ENCODE measurements at regions not wholly inside any gene's neighbourhood (a gene's known extent, or its start where the extent isn't known, plus 50 kb on each side); places are given as distances from the start of the nearest gene placed in this dataset.

- no peak overlapping the region for H3K4me3 ChIP-seq
- H3K4me1 ChIP-seq = no peaks in the 10 kb centered on the region
- no peak for TF ChIP-seq CTCF (IDR thresholded peaks at IDR 0.05)
- H3K36me3 ChIP-seq = no peaks in the 10 kb centered on the region
- intact Hi-C loops (cut with DNase I) = no loop called here
- H3K27ac ChIP-seq = no peak overlapping the region
- no peak for DNase-seq (ENCODE audit: low spot score in 2 of 2)
- no peaks in the 10 kb centered on the region for H3K9me3 ChIP-seq
- H3K27me3 ChIP-seq = no peaks in the 10 kb centered on the region
Observed at GRCh38 chr3:152607179-152607578, 227.8 kb upstream of the P2RY1 start.

DNA sequence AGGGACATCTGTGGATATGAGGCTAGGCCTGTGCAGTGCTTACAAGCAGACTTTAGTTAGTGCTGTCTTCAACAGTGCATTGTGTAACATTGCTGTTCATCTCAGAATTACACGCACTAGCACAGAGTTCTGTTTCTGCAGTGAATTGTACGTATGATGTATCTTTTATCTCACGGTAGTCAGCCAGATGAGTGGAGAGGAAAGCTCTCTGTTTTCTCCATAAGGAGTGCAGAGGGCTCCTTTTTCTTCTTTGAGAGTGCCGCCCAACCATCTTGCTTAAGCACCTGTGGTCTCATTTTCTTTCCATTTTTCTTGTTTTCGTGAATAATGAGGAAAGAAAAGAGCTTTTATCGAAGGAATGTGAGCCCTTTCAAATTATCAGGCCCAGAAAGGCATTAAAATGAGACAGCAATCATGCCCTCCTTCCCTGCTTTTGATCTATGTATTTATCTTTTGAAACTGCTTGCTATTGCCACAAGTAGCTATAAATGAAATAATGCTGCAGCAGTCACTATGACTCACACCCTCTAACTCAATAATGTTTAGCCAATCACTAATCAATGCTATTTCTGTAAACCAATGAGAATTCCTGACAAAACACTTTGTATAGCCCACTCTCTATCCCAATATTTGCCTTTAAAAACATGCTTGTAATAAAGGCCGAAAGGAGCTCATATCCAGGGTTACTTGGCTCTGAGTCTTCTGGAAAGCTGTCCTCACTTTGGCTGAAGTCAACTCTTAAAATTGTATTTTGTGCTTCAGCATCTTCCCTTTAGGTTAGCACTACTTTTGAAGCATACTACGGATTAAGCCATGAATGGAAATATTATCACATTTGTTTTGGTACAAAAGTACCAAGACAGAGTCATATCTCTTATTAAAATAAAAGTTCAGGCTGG, 226.0 kb upstream of the P2RY1 start:
- no peak for TF ChIP-seq CTCF (IDR thresholded peaks at IDR 0.05)
- intact Hi-C loops (cut with DNase I) = no loop called here

DNA sequence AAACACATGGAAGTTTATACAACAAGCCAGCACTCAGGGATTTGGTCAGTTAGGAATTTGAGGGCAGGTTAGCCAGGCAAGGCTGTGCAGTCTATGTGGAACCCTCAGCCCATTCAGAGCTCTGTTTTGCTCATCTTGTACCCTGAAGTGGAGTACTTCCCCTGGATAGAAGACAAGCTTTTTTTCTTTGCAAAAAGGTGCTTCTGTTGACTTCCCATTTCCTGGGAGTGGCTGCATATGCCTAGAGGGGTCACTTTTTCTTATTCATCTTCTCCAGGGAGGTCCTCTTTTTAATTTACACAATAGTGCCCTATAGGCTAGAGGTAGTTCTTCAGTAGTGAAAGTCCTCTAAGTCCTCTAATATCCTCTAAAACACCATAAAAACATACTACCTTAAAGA, 225.0 kb upstream of the P2RY1 start:
- no peaks in the 10 kb centered on the region for H3K36me3 ChIP-seq
- no peak for DNase-seq (ENCODE audit: low spot score in 2 of 2)
- no peaks in the 10 kb centered on the region for H3K9me3 ChIP-seq
- intact Hi-C loops (cut with DNase I) = no loop called here
- H3K27me3 ChIP-seq = no peaks in the 10 kb centered on the region
- no peak overlapping the region for H3K4me3 ChIP-seq
- TF ChIP-seq CTCF (IDR thresholded peaks at IDR 0.05) = no peak
- no peaks in the 10 kb centered on the region for H3K4me1 ChIP-seq
- H3K27ac ChIP-seq = no peak overlapping the region

More for the DNA sequence above, 226.0 kb upstream of the P2RY1 start:
- no peak for DNase-seq (ENCODE audit: low spot score in 2 of 2)
- Histone ChIP-seq H3K27ac (no peak overlapping the region), H3K36me3 (no peaks in the 10 kb centered on the region), H3K4me1 (no peaks in the 10 kb centered on the region), H3K4me3 (no peak overlapping the region), H3K9me3 (no peaks in the 10 kb centered on the region), H3K27me3 (no peaks in the 10 kb centered on the region)

GRCh38 chr3:152610622-152611021, 224.3 kb upstream of the P2RY1 start:
- TF ChIP-seq CTCF (IDR thresholded peaks at IDR 0.05) = no peak
- H3K4me3 ChIP-seq = no peak overlapping the region
- no peaks in the 10 kb centered on the region for H3K4me1 ChIP-seq
- H3K27ac ChIP-seq = no peak overlapping the region
- H3K36me3 ChIP-seq = no peaks in the 10 kb centered on the region
- H3K9me3 ChIP-seq = no peaks in the 10 kb centered on the region
- no peak for DNase-seq (ENCODE audit: low spot score in 2 of 2)
- intact Hi-C loops (cut with DNase I) = no loop called here
- H3K27me3 ChIP-seq = no peaks in the 10 kb centered on the region

DNA sequence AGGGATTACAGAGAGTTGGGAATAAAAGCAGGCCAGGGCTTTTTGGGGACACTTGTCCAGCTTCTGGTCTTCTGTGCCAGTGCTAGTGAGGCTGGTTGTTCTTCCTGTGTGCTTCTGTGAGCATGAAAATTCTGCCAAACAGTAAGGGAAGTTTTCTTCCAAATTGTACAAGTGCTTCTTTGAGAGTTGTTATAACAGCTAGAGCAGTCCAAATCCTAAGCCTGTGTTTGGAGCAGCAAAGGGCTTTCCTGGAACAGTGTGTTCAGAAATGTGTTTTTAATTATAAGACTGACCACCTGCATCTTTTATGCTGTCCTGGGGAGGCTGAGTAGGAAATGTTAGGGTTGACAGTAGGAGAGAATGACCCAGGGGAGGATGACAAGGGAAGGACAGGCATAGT, 223.0 kb upstream of the P2RY1 start:
- Histone ChIP-seq H3K27me3 (no peaks in the 10 kb centered on the region), H3K4me1 (no peaks in the 10 kb centered on the region), H3K4me3 (no peak overlapping the region), H3K27ac (no peak overlapping the region), H3K36me3 (no peaks in the 10 kb centered on the region), H3K9me3 (no peaks in the 10 kb centered on the region)
- DNase-seq (ENCODE audit: low spot score in 2 of 2) = no peak
- TF ChIP-seq CTCF (IDR thresholded peaks at IDR 0.05) = no peak
- intact Hi-C loops (cut with DNase I) = no loop called here
